SU-DHL-6 (cell line): ENCODE measurements at regions not wholly inside any gene's neighbourhood (a gene's known extent, or its start where the extent isn't known, plus 50 kb on each side); places are given as distances from the start of the nearest gene placed in this dataset.

Source experiments
- H2AFZ ChIP-seq: fragments of 200-600 bp; sonication (generic); 2 replicates; pipeline ENCODE4 v1.6.1; 2014; ENCODE audit warnings: low read depth, mild to moderate bottlenecking, moderate library complexity, mixed read lengths, antibody characterized with exemption, low read length; ENCODE audit not compliant: severe bottlenecking
- H3F3A ChIP-seq: fragments of 200-600 bp; shearing (Covaris generic); 2 replicates; pipeline ENCODE4 v1.6.0; 2016; ENCODE audit warnings: antibody characterized with exemption, mild to moderate bottlenecking; ENCODE audit not compliant: insufficient read depth
- H3K27ac ChIP-seq: fragments of 200-600 bp; sonication (generic); 2 replicates; pipeline ENCODE4 v1.5.1; 2016; ENCODE audit warnings: low read depth, mild to moderate bottlenecking, low read length, moderate library complexity, mixed read lengths
- H3K27me3 ChIP-seq: fragments of 200-600 bp; sonication (generic), shearing (Covaris generic); 2 replicates; pipeline ENCODE4 v1.6.0; 2014; ENCODE audit warnings: mild to moderate bottlenecking, low read length
- H3K36me3 ChIP-seq: fragments of 200-600 bp; sonication (generic); 2 replicates; pipeline ENCODE4 v1.6.1; 2014; ENCODE audit warnings: mild to moderate bottlenecking, low read length, mixed read lengths
- H3K4me2 ChIP-seq: fragments of 300-600, 200-600 bp; shearing (Covaris generic), sonication (generic); 2 replicates; pipeline ENCODE4 v1.6.0; 2014; ENCODE audit warnings: low read length, low read depth, mild to moderate bottlenecking; ENCODE audit not compliant: poor library complexity, severe bottlenecking
- H3K4me3 ChIP-seq: fragments of 200-600 bp; sonication (generic); 2 replicates; pipeline ENCODE4 v1.5.1; 2014; ENCODE audit warnings: antibody characterized with exemption, low read length, mild to moderate bottlenecking, mixed read lengths; ENCODE audit not compliant: insufficient read depth, poor library complexity, severe bottlenecking
- H3K79me2 ChIP-seq: fragments of 200-600 bp; sonication (generic); 2 replicates; pipeline ENCODE4 v1.6.1; 2014; ENCODE audit warnings: mild to moderate bottlenecking, low read length, moderate library complexity; ENCODE audit not compliant: insufficient read depth
- H3K9ac ChIP-seq: fragments of 200-600 bp; sonication (generic); 2 replicates; pipeline ENCODE4 v1.7.0; 2014; ENCODE audit warnings: mild to moderate bottlenecking, low read length
- H3K9me2 ChIP-seq: fragments of 200-600 bp; sonication (generic); replicated peaks from 2 replicates; pipeline ENCODE4 v1.6.1; 2014; ENCODE audit warnings: low read length; ENCODE audit not compliant: insufficient read depth
- H3K9me3 ChIP-seq: fragments of 200-600 bp; sonication (generic); 2 replicates; pipeline ENCODE4 v1.6.1; 2014; ENCODE audit warnings: low read length, mixed read lengths; ENCODE audit not compliant: insufficient read depth
- H4K20me1 ChIP-seq: fragments of 200-600 bp; sonication (generic); 2 replicates; pipeline ENCODE4 v1.6.1; 2014; ENCODE audit warnings: low read depth, mild to moderate bottlenecking, antibody characterized with exemption, low read length, moderate library complexity, mixed read lengths
- CTCF ChIP-seq: fragments of 200-600 bp; sonication (generic); IDR thresholded peaks from one replicate; pipeline ENCODE4 v1.5.1; 2017; ENCODE audit warnings: antibody characterized with exemption, mild to moderate bottlenecking, low read length, moderate library complexity; ENCODE audit not compliant: insufficient read depth, poor library complexity, severe bottlenecking
- EZH2phosphoT487 ChIP-seq: fragments of 200-600 bp; sonication (generic), shearing (Covaris generic); conservative IDR thresholded peaks from 2 replicates; pipeline ENCODE4 v1.6.1; 2018; ENCODE audit warnings: mild to moderate bottlenecking, antibody characterized with exemption, low read length, moderate library complexity, mixed read lengths

GRCh38 chr5:92504346-92504745, 1076.7 kb downstream of the NR2F1-AS1 start:
- no peaks in the 10 kb centered on the region for H3K9me2 ChIP-seq
- no peak overlapping the region for H3K9ac ChIP-seq
- H4K20me1 ChIP-seq = no peaks in the 10 kb centered on the region
- H3K36me3 ChIP-seq = no peaks in the 10 kb centered on the region
- no peaks in the 10 kb centered on the region for H3F3A ChIP-seq
- H3K9me3 ChIP-seq = no peaks in the 10 kb centered on the region
- H3K4me2 ChIP-seq = no peak overlapping the region
- H2AFZ ChIP-seq = no peak overlapping the region
- no peaks in the 10 kb centered on the region for H3K79me2 ChIP-seq
- TF ChIP-seq CTCF = no peak
- H3K27ac ChIP-seq = no peak overlapping the region
- no peak overlapping the region for H3K4me3 ChIP-seq
- no peaks in the 10 kb centered on the region for H3K27me3 ChIP-seq

- Histone ChIP-seq H3K4me2 (no peak overlapping the region), H3F3A (no peaks in the 10 kb centered on the region), H3K27ac (no peak overlapping the region), H2AFZ (no peak overlapping the region), H3K79me2 (no peaks in the 10 kb centered on the region), H3K9ac (no peak overlapping the region), H3K9me3 (no peaks in the 10 kb centered on the region), H3K4me3 (no peak overlapping the region), H3K9me2 (no peaks in the 10 kb centered on the region), H3K36me3 (no peaks in the 10 kb centered on the region), H4K20me1 (no peaks in the 10 kb centered on the region), H3K27me3 (no peaks in the 10 kb centered on the region)
- TF ChIP-seq EZH2phosphoT487 (no peak), CTCF (no peak)
Observed at GRCh38 chr5:92500752-92501151, 1080.3 kb downstream of the NR2F1-AS1 start.

GRCh38 chr5:92496545-92496944, 1084.5 kb downstream of the NR2F1-AS1 start:
- no peak for TF ChIP-seq CTCF
- TF ChIP-seq EZH2phosphoT487 = no peak
- Histone ChIP-seq H3K36me3 (no peaks in the 10 kb centered on the region), H3K79me2 (no peaks in the 10 kb centered on the region)

GRCh38 chr5:92494508-92494907, 1086.5 kb downstream of the NR2F1-AS1 start:
- no peaks in the 10 kb centered on the region for H4K20me1 ChIP-seq
- no peak overlapping the region for H3K9ac ChIP-seq
- H3K9me3 ChIP-seq = no peaks in the 10 kb centered on the region
- no peaks in the 10 kb centered on the region for H3K27me3 ChIP-seq
- H3K4me3 ChIP-seq = no peak overlapping the region
- H2AFZ ChIP-seq = no peak overlapping the region
- no peaks in the 10 kb centered on the region for H3K79me2 ChIP-seq
- no peaks in the 10 kb centered on the region for H3F3A ChIP-seq
- no peaks in the 10 kb centered on the region for H3K9me2 ChIP-seq
- H3K4me2 ChIP-seq = no peak overlapping the region
- no peaks in the 10 kb centered on the region for H3K36me3 ChIP-seq
- no peak overlapping the region for H3K27ac ChIP-seq
- TF ChIP-seq CTCF (no peak), EZH2phosphoT487 (no peak)

More at GRCh38 chr5:92496545-92496944, 1084.5 kb downstream of the NR2F1-AS1 start:
- Histone ChIP-seq H3K27me3 (no peaks in the 10 kb centered on the region), H4K20me1 (no peaks in the 10 kb centered on the region), H3K27ac (no peak overlapping the region), H3K9me3 (no peaks in the 10 kb centered on the region), H3K9me2 (no peaks in the 10 kb centered on the region), H2AFZ (no peak overlapping the region), H3K4me2 (no peak overlapping the region), H3F3A (no peaks in the 10 kb centered on the region), H3K9ac (no peak overlapping the region), H3K4me3 (no peak overlapping the region)
